ENCODE measurements at regions not wholly inside any gene's neighbourhood (a gene's known extent, or its start where the extent isn't known, plus 50 kb on each side); places are given as distances from the start of the nearest gene placed in this dataset.
"Not testable (repeated sequence)": the region's sequence is repeated elsewhere in the genome, so short reads cannot be mapped to it uniquely, and the experiment has no call there.

DNA sequence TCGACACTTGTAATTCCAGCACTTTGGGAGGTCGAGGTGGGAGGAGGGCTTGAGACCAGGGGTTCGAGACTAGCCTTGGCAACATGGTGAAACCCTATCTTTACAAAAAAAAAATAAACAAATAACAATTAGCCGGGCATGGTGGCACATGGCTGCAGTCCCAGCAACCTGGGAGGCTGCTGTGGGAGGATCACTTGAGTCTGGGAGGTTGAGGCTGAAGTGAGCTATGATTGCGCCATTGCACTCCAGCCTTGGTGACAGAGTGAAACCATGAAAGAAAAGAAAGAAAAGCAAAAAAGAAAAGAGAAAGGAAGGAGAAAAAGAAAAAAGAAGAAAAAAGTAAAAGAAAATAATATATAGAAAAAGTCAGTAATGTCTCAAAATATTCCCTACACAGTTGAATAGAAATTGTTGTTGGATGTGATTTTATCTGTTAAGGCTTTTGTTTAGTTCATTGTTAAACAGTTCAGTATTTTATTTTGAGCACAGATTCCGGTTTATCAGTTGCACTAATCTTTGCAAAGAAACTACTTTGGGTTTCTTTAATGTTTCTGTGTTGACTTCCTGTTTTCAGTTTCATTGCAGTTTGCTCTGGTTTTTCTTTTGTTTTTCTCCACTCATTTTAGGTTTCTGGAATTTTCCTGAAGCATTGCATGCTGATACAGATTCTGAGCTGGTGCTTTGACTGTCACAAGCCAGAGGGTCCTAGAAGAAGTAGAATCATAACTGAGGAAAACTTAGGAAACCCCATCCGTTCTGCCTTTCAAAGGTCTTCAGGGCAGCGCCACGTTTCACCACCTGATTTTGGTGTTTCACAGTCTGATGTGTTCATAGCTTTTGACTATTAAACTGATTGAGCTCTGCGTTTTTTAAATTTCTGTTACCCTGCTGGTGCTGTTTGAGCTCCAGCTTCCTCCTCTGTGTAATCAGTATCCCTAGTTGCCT lies 378.6 kb upstream of the AMELY start:
- Histone ChIP-seq H3K4me3 (no peak overlapping the region), H3K4me1 (no peaks in the 10 kb centered on the region), H3K36me3 (no peaks in the 10 kb centered on the region), H3K27ac (no peak overlapping the region), H3K27me3 (no peaks in the 10 kb centered on the region), H3K9me3 (no peaks in the 10 kb centered on the region)
- TF ChIP-seq POLR2A (IDR thresholded peaks at IDR 0.05) = no peak
- no peak for TF ChIP-seq POLR2AphosphoS5 (IDR thresholded peaks at IDR 0.05)
- intact Hi-C loops (cut with DNase I; ENCODE audit: low total_unique reads) = no loop called here
- no peak for DNase-seq (ENCODE audit: low spot score in 2 of 2)

DNA sequence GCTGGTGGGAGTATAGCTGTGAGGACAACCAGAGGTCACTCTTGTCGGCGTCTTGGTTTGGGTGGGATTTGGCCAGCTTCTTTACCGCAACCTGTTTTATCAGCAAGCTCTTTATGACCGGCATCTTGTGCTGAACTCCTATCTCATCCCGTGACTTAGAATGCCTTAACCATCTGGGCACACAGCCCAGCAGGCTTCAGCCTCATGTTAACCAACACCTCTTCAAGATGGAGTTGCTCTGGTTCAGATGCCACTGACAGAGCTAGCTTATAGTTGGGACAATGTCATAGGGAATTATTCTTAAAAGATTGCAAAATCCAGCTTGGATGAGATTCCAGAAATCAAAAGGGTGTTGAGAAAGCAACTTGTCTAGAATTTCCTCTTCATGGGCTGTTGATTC lies 377.1 kb upstream of the AMELY start:
- Histone ChIP-seq H3K36me3 (no peaks in the 10 kb centered on the region), H3K27me3 (no peaks in the 10 kb centered on the region), H3K9me3 (no peaks in the 10 kb centered on the region), H3K4me3 (no peak overlapping the region), H3K4me1 (no peaks in the 10 kb centered on the region), H3K27ac (no peak overlapping the region)
- TF ChIP-seq POLR2AphosphoS5 (IDR thresholded peaks at IDR 0.05) (no peak), POLR2A (IDR thresholded peaks at IDR 0.05) (no peak)
- TF ChIP-seq, protein P1, sequence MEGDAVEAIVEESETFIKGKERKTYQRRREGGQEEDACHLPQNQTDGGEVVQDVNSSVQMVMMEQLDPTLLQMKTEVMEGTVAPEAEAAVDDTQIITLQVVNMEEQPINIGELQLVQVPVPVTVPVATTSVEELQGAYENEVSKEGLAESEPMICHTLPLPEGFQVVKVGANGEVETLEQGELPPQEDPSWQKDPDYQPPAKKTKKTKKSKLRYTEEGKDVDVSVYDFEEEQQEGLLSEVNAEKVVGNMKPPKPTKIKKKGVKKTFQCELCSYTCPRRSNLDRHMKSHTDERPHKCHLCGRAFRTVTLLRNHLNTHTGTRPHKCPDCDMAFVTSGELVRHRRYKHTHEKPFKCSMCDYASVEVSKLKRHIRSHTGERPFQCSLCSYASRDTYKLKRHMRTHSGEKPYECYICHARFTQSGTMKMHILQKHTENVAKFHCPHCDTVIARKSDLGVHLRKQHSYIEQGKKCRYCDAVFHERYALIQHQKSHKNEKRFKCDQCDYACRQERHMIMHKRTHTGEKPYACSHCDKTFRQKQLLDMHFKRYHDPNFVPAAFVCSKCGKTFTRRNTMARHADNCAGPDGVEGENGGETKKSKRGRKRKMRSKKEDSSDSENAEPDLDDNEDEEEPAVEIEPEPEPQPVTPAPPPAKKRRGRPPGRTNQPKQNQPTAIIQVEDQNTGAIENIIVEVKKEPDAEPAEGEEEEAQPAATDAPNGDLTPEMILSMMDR (IDR thresholded peaks at IDR 0.05) = no peak
- DNase-seq (ENCODE audit: low spot score in 2 of 2) = no peak
- intact Hi-C loops (cut with DNase I; ENCODE audit: low total_unique reads) = no loop called here

DNA sequence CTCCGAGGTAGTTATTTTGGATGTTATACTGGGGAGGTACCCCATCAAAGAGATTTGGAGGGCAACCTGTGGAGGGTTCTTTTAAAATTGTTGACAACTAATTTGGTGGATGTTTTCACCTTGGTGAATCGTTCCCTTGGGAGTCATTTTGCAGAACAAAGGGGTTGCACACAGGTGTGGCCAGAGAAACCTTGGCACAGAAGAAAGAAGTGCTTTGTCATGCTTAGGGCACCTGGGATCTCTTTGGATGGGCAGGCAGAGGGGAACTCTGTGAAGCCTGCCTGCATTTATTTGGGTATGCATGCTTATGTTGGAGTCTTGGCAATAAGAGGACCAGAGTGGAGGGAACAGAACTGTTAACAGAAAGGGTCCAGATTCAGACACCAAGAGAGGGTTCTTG lies 376.4 kb upstream of the AMELY start:
- H3K27ac ChIP-seq; H3K9me3 ChIP-seq; H3K36me3 ChIP-seq; H3K4me1 ChIP-seq; H3K4me3 ChIP-seq; H3K27me3 ChIP-seq; intact Hi-C loops (cut with DNase I; ENCODE audit: low total_unique reads); DNase-seq (ENCODE audit: low spot score in 2 of 2): not testable (repeated sequence)

DNA sequence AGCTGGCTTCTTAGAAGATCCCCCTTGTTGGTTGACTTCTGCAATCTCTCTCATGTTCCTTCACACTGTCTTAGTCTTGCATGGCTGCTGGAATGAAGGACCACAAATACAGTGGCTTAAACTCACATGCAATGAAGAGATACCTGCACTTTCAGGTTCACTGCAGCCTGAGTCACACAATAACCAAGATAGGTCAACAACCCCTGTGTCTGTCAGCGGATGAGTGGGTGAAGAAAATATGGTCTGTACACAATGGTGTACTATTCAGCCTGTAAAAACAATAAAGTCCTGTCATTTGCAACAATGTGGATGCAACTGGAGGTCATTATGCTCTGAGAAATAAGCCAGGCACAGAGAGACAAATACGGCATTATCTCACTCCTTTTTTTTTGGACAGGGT lies 373.8 kb upstream of the AMELY start:
- H3K4me3 ChIP-seq = no peak overlapping the region
- TF ChIP-seq, protein P1 (IDR thresholded peaks at IDR 0.05) = no peak
- no peak for TF ChIP-seq POLR2AphosphoS5 (IDR thresholded peaks at IDR 0.05)
- H3K4me1 ChIP-seq = no peaks in the 10 kb centered on the region
- no peaks in the 10 kb centered on the region for H3K27me3 ChIP-seq
- H3K36me3 ChIP-seq = no peaks in the 10 kb centered on the region
- intact Hi-C loops (cut with DNase I; ENCODE audit: low total_unique reads) = no loop called here
- H3K27ac ChIP-seq = no peak overlapping the region
- H3K9me3 ChIP-seq = no peaks in the 10 kb centered on the region
- DNase-seq (ENCODE audit: low spot score in 2 of 2) = no peak

DNA sequence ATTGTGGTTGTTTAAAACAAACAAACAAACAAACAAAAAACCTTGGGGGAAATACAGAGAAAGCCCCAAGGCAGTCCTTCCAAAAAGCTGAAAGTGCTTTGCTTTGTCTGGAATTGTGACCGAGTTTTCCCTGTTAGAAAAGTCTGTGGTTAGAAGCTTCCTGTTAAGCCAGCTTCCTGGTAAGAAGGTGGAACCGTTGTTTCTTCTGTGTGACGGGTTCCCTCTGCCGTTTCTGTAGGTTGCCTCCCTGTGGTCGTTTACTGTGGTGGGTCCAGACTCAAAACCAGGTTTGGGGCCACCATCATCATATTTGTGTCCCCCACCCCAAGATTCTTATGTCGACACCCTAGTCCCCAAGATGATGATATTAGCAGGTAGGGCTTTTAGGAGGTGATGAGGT lies 371.4 kb upstream of the AMELY start:
- Histone ChIP-seq H3K4me1 (no peaks in the 10 kb centered on the region), H3K4me3 (no peak overlapping the region), H3K9me3 (no peaks in the 10 kb centered on the region), H3K36me3 (no peaks in the 10 kb centered on the region), H3K27me3 (no peaks in the 10 kb centered on the region), H3K27ac (no peak overlapping the region)
- DNase-seq (ENCODE audit: low spot score in 2 of 2) = no peak
- intact Hi-C loops (cut with DNase I; ENCODE audit: low total_unique reads) = no loop called here
- TF ChIP-seq POLR2A (IDR thresholded peaks at IDR 0.05) = no peak
- TF ChIP-seq POLR2AphosphoS5 (IDR thresholded peaks at IDR 0.05) = no peak
- TF ChIP-seq, protein P1 (IDR thresholded peaks at IDR 0.05) = no peak

DNA sequence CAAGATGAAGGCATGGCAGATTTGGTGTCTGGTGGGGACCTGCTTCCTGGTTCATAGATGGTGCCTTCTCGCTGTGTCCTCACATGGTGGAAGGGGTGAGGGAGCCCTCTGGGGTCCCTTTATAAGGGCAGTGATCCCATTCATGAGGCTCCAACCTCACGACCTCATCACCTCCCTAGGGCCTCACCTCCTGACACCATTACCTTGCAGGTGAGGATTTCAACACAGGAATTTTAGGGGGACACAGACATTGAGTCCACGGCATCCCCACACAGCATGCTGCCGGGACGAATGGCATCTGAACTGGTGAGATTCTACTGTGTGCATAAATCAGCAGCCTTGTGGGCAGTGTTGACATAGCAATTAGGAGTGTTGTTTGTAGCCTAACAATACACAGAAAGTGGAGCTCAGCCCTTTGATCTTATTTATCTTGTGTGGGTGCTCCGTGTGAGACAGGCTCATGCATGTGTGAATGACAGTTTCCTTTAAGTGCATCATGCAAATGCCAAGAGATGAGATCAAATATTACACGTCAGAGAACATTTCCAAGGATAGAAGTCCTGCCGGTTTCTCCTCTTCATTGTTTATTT lies 368.7 kb upstream of the AMELY start:
- H3K4me1 ChIP-seq; H3K27ac ChIP-seq; DNase-seq (ENCODE audit: low spot score in 2 of 2); H3K4me3 ChIP-seq; H3K27me3 ChIP-seq; H3K9me3 ChIP-seq; H3K36me3 ChIP-seq; intact Hi-C loops (cut with DNase I; ENCODE audit: low total_unique reads): not testable (repeated sequence)

All from breast epithelium (tissue), 4 donors.